Chondrocyte (in vitro differentiated cells): ENCODE measurements at regions not wholly inside any gene's neighbourhood (a gene's known extent, or its start where the extent isn't known, plus 50 kb on each side); places are given as distances from the start of the nearest gene placed in this dataset.

Experiments used
- DNase-seq: peaks from one replicate; pipeline ENCODE4 v3.0.0; 2021; ENCODE audit warnings: mixed read lengths, low spot score
- H3K27ac Mint-ChIP-seq: one replicate; pipeline ENCODE4 v1.8.0; 2021; ENCODE audit warnings: mild to moderate bottlenecking, moderate library complexity, mixed read lengths; ENCODE audit not compliant: unreplicated experiment
- H3K27me3 Mint-ChIP-seq: 2 replicates; pipeline ENCODE4 v1.8.0; 2021; ENCODE audit warnings: low read depth, mixed read lengths
- H3K36me3 Mint-ChIP-seq: 2 replicates; pipeline ENCODE4 v1.8.0; 2021; ENCODE audit warnings: low read depth, mixed read lengths
- H3K4me1 Mint-ChIP-seq: 2 replicates; pipeline ENCODE4 v1.8.0; 2021; ENCODE audit warnings: low read depth, mild to moderate bottlenecking, mixed read lengths
- H3K4me3 Mint-ChIP-seq: one replicate; pipeline ENCODE4 v1.8.0; 2021; ENCODE audit warnings: mild to moderate bottlenecking, moderate library complexity, mixed read lengths; ENCODE audit not compliant: unreplicated experiment
- H3K9me3 Mint-ChIP-seq: 2 replicates; pipeline ENCODE4 v1.8.0; 2021; ENCODE audit warnings: low read depth, mixed read lengths
- TF ChIP-seq, protein P1 (sequence below): fragments of 200-600 bp; sonication (generic); IDR thresholded peaks from 2 replicates; pipeline ENCODE4 v1.5.0; 2021; ENCODE audit warnings: antibody characterized with exemption, mild to moderate bottlenecking, moderate library complexity

DNA sequence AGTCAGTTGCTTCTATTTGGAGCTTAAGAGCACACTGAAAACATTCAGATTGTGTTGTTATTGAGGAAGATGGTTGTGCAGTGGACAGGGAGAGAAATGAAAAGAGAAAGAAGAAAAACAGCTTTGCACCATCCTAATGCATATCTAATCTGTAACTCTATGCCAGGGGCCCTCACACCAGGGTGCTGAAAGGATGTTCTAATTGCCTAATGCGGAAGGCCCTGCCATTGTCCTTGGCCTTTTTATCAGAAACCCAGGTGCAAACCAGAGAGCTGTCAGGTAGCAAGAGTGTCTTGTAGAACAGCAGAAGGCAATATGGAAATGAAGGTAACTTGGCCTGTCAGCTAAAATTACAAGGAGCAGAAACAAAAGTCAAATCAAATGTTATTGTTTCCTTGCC is 384.5 kb upstream of the PIK3R1 start:
- TF ChIP-seq, protein P1, sequence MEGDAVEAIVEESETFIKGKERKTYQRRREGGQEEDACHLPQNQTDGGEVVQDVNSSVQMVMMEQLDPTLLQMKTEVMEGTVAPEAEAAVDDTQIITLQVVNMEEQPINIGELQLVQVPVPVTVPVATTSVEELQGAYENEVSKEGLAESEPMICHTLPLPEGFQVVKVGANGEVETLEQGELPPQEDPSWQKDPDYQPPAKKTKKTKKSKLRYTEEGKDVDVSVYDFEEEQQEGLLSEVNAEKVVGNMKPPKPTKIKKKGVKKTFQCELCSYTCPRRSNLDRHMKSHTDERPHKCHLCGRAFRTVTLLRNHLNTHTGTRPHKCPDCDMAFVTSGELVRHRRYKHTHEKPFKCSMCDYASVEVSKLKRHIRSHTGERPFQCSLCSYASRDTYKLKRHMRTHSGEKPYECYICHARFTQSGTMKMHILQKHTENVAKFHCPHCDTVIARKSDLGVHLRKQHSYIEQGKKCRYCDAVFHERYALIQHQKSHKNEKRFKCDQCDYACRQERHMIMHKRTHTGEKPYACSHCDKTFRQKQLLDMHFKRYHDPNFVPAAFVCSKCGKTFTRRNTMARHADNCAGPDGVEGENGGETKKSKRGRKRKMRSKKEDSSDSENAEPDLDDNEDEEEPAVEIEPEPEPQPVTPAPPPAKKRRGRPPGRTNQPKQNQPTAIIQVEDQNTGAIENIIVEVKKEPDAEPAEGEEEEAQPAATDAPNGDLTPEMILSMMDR: no peak
- Mint-ChIP-seq H3K36me3 (no peaks in the 10 kb centered on the region), H3K4me3 (no peak overlapping the region), H3K9me3 (peaks cover 4% of the 10 kb centered on the region), H3K4me1 (no peaks in the 10 kb centered on the region), H3K27ac (no peak overlapping the region), H3K27me3 (peaks cover 6% of the 10 kb centered on the region)
- no peak for DNase-seq

DNA sequence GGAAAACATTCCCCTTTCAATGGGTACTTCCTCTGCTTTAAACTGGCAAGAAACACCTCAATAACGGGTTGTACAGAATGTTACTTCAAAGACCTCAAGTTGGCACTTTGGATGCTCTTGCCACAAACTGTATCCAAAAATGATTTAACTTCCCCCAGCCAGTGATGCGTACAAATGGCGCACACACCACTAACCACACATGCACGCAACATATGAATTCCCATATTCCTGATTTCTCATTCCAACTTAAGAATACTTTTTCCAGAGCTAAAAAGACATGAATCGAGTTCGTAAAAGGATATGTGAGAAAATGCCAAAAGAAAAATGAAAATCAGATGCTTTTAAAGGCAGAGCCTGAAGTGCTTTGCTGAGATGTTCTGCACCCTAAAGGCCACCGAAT is 388.0 kb upstream of the PIK3R1 start:
- Mint-ChIP-seq H3K27ac (no peak overlapping the region), H3K9me3 (no peaks in the 10 kb centered on the region), H3K27me3 (peaks cover 6% of the 10 kb centered on the region), H3K36me3 (no peaks in the 10 kb centered on the region), H3K4me3 (no peak overlapping the region), H3K4me1 (no peaks in the 10 kb centered on the region)
- TF ChIP-seq, protein P1: no peak
- no peak for DNase-seq

DNA sequence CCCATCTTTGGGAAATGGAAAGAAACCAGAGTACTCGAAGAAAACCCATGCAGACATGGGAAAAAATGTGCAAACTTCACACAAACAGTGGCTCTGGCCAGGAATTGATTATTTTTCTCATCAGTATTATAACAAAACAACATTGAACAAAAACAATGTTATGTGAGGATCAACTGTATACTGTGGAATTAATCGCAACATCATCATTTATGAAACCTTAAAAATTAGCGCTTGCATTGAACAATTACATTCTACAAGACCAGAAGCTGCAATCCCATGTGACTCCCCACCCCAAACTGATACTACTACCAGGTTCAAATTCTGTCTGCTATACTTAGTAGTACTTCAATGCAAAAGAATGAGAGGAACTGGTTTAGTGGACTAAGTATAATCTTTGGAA is 390.7 kb upstream of the PIK3R1 start:
- Mint-ChIP-seq H3K36me3 (no peaks in the 10 kb centered on the region), H3K4me1 (no peaks in the 10 kb centered on the region), H3K9me3 (peaks cover 6% of the 10 kb centered on the region), H3K27me3 (peaks cover 6% of the 10 kb centered on the region), H3K4me3 (no peak overlapping the region), H3K27ac (no peak overlapping the region)
- TF ChIP-seq, protein P1: no peak
- no peak for DNase-seq

DNA sequence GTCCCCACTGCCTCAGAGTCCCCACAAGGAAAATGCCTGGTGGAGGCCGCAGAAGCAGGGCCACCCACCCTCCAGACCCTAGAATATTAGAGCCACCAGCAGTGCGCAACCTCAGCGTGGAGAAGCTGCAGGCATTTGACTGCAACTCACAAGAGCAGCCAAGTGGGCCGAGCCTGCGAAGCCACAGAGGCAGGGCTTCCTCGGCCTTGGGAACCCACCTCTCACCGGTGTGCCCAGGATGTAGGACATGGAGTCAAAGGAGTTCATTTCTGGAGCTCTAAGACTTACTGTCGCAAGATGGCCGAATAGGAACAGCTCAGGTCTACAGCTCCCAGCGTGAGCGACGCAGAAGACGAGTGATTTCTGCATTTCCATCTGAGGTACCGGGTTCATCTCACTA is 397.9 kb upstream of the PIK3R1 start:
- Mint-ChIP-seq H3K4me3 (no peak overlapping the region), H3K27ac (no peak overlapping the region)

DNA sequence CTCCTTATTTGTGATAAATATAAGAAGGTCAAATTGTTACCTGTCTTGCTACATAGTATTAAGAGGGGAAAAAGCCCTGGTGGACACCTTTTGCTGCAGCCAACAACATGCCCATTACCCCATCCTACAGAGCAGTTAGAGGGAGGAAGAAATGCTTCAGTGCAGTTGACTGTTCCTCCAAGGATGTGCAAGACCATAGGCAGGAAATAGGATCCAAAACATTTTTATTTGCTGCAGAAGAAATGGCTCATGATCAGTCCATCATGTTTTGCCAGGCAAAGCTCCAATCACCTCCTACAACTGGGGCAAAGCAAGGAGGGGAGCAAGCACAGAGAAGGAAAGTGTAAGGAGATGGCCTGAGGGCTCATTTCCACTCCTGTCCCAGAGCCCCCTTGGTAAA is 399.1 kb upstream of the PIK3R1 start:
- TF ChIP-seq, protein P1: no peak
- peaks cover 13% of the 10 kb centered on the region for H3K4me1 Mint-ChIP-seq
- no peak for DNase-seq
- H3K36me3 Mint-ChIP-seq: peaks cover 2% of the 10 kb centered on the region
- no peak overlapping the region for H3K27ac Mint-ChIP-seq
- H3K9me3 Mint-ChIP-seq: peaks cover 8% of the 10 kb centered on the region
- no peaks in the 10 kb centered on the region for H3K27me3 Mint-ChIP-seq
- no peak overlapping the region for H3K4me3 Mint-ChIP-seq

More for the DNA sequence above, 397.9 kb upstream of the PIK3R1 start:
- no peak for DNase-seq
- Mint-ChIP-seq H3K36me3 (peaks cover 2% of the 10 kb centered on the region), H3K4me1 (peaks cover 13% of the 10 kb centered on the region), H3K27me3 (no peaks in the 10 kb centered on the region), H3K9me3 (peaks cover 8% of the 10 kb centered on the region)
- TF ChIP-seq, protein P1: no peak
